Mucosa of rectum (tissue), 2 donors: ENCODE measurements at regions not wholly inside any gene's neighbourhood (a gene's known extent, or its start where the extent isn't known, plus 50 kb on each side); places are given as distances from the start of the nearest gene placed in this dataset.

ENCODE experiments used
- H3K27ac ChIP-seq, 2 donors: one replicate each; pipeline ENCODE4 v1.7.0; 2013; ENCODE audit warnings: inconsistent platforms in 2 of 2, low read depth in 2 of 2, low read length in 2 of 2
- H3K27me3 ChIP-seq, 2 donors: one replicate each; pipeline ENCODE4 v1.7.0; 2013; ENCODE audit warnings: low read length in 2 of 2; ENCODE audit not compliant: control insufficient read depth in 2 of 2, insufficient read depth in 2 of 2
- H3K36me3 ChIP-seq, 2 donors: one replicate each; pipeline ENCODE4 v1.7.0; 2013; ENCODE audit warnings: low read length in 2 of 2; ENCODE audit not compliant: control insufficient read depth in 2 of 2, insufficient read depth in 2 of 2
- H3K4me1 ChIP-seq, 2 donors: one replicate each; pipeline ENCODE4 v1.7.0; 2013; ENCODE audit warnings: low read length in 2 of 2, mild to moderate bottlenecking in 1 of 2; ENCODE audit not compliant: control insufficient read depth in 2 of 2, insufficient read depth in 2 of 2
- H3K4me3 ChIP-seq, 2 donors: one replicate each; pipeline ENCODE4 v1.7.0; 2013; ENCODE audit warnings: low read length in 2 of 2
- H3K9ac ChIP-seq, 2 donors: one replicate each; pipeline ENCODE4 v1.7.0; 2013; ENCODE audit warnings: low read length in 2 of 2, low read depth in 1 of 2, mild to moderate bottlenecking in 1 of 2
- H3K9me3 ChIP-seq, 2 donors: one replicate each; pipeline ENCODE4 v1.7.0; 2013; ENCODE audit warnings: low read length in 2 of 2; ENCODE audit not compliant: control insufficient read depth in 2 of 2
- donor health status: healthy.
- donor health status: Normal muscosa, but diverticular disease.

- Histone ChIP-seq H3K4me1 (no peaks in the 10 kb centered on the region), H3K9ac (no peak overlapping the region), H3K9me3 (no peaks in the 10 kb centered on the region), H3K27ac (no peak overlapping the region), H3K36me3 (no peaks in the 10 kb centered on the region), H3K27me3 (no peaks in the 10 kb centered on the region), H3K4me3 (no peak overlapping the region)
These were observed 402.0 kb upstream of the ACVR2A start for GRCh38 chr2:147442816-147443215.

DNA sequence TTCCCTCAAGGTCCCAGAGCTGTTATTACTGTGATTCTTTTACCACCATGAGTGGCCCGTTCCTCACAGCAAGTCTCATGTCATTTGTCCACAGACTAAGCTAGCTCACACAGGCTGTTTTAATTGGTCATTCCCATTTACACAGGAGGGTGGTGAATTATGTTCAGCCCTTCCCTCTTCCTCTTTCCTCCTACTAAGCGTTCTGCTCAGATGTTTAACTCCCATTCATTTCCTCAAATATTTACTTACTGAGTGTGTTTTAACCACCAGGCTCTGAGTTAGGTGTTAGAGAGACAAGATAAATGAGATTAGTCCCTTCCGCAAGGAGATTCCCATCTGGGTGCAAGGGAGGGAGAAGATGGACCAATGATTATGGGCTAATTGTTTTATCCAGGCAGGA, 403.6 kb upstream of the ACVR2A start:
- Histone ChIP-seq H3K4me1 (no peaks in the 10 kb centered on the region), H3K9me3 (no peaks in the 10 kb centered on the region), H3K9ac (no peak overlapping the region), H3K4me3 (no peak overlapping the region), H3K36me3 (no peaks in the 10 kb centered on the region), H3K27ac (no peak overlapping the region), H3K27me3 (no peaks in the 10 kb centered on the region)

DNA sequence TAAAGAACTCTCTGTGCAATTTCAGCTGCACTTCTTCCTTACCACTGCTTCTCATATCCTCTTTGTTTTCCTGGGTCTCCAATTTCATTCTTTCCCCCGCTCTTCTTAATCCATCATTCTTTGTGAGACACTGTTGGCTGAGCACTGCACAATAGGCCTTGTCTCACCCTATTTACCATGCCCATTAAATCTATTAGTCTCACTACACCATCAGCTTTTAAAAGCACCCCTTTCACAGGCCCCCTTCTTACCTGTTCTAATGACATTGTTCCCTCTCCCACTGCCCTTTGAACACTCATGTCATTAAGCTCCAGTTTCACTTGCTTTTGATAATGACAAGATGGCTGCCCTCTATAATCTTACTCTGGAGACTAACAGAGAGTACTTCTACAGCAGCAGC, 404.1 kb upstream of the ACVR2A start:
- no peaks in the 10 kb centered on the region for H3K4me1 ChIP-seq
- no peaks in the 10 kb centered on the region for H3K27me3 ChIP-seq
- no peaks in the 10 kb centered on the region for H3K9me3 ChIP-seq
- H3K9ac ChIP-seq: no peak overlapping the region
- H3K4me3 ChIP-seq: no peak overlapping the region
- H3K36me3 ChIP-seq: no peaks in the 10 kb centered on the region
- H3K27ac ChIP-seq: no peak overlapping the region

DNA sequence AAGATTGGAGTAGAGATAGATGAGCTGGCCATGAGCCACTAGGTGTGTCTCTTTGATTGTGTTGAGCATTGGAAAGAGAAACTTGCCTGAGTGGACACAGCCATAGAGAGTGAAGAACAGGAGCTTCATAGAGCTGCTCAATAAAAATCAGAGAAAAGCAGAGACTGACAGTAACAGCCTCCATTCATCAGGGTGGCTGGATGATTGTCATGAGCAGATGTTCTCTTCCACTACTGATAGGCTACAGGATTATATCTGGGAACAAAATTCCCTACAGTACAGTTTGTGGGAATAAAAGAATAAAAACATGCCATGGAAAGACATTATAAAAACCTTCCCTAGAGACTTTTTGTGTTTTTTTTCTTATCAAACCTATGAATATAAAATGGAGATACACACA, 404.8 kb upstream of the ACVR2A start:
- Histone ChIP-seq H3K27me3 (no peaks in the 10 kb centered on the region), H3K9ac (no peak overlapping the region), H3K36me3 (no peaks in the 10 kb centered on the region), H3K4me3 (no peak overlapping the region), H3K9me3 (no peaks in the 10 kb centered on the region), H3K27ac (no peak overlapping the region), H3K4me1 (no peaks in the 10 kb centered on the region)

GRCh38 chr2:147438882-147439281, 405.9 kb upstream of the ACVR2A start:
- H3K9me3 ChIP-seq: no peaks in the 10 kb centered on the region
- no peak overlapping the region for H3K4me3 ChIP-seq
- no peaks in the 10 kb centered on the region for H3K27me3 ChIP-seq
- H3K36me3 ChIP-seq: no peaks in the 10 kb centered on the region
- no peak overlapping the region for H3K27ac ChIP-seq
- no peak overlapping the region for H3K9ac ChIP-seq
- no peaks in the 10 kb centered on the region for H3K4me1 ChIP-seq

GRCh38 chr2:147433822-147434221, 411.0 kb upstream of the ACVR2A start:
- no peak overlapping the region for H3K4me3 ChIP-seq
- H3K27me3 ChIP-seq: no peaks in the 10 kb centered on the region
- no peak overlapping the region for H3K27ac ChIP-seq
- H3K36me3 ChIP-seq: no peaks in the 10 kb centered on the region
- no peak overlapping the region for H3K9ac ChIP-seq
- no peaks in the 10 kb centered on the region for H3K4me1 ChIP-seq
- H3K9me3 ChIP-seq: no peaks in the 10 kb centered on the region

- H3K4me1 ChIP-seq: peaks cover 0 to 3% of the 10 kb centered on the region in 2 donors
- H3K36me3 ChIP-seq: no peaks in the 10 kb centered on the region
- no peaks in the 10 kb centered on the region for H3K9me3 ChIP-seq
- H3K27ac ChIP-seq: no peak overlapping the region
- no peaks in the 10 kb centered on the region for H3K27me3 ChIP-seq
- H3K4me3 ChIP-seq: no peak overlapping the region
- no peak overlapping the region for H3K9ac ChIP-seq
These were observed 414.4 kb upstream of the ACVR2A start for GRCh38 chr2:147430408-147430807.

- Histone ChIP-seq H3K27ac (no peak overlapping the region), H3K27me3 (no peaks in the 10 kb centered on the region), H3K4me1 (peaks cover 0 to 7% of the 10 kb centered on the region in 2 donors), H3K4me3 (no peak overlapping the region), H3K36me3 (no peaks in the 10 kb centered on the region), H3K9me3 (no peaks in the 10 kb centered on the region), H3K9ac (no peak overlapping the region)
These were observed 416.6 kb upstream of the ACVR2A start for GRCh38 chr2:147428120-147428747.

- H3K36me3 ChIP-seq: no peaks in the 10 kb centered on the region
- H3K9ac ChIP-seq: no peak overlapping the region
- H3K4me3 ChIP-seq: no peak overlapping the region
- peaks cover 0 to 7% of the 10 kb centered on the region in 2 donors for H3K4me1 ChIP-seq
- no peaks in the 10 kb centered on the region for H3K27me3 ChIP-seq
- no peak overlapping the region for H3K27ac ChIP-seq
- H3K9me3 ChIP-seq: no peaks in the 10 kb centered on the region
These were observed 419.3 kb upstream of the ACVR2A start for GRCh38 chr2:147425437-147426029.

DNA sequence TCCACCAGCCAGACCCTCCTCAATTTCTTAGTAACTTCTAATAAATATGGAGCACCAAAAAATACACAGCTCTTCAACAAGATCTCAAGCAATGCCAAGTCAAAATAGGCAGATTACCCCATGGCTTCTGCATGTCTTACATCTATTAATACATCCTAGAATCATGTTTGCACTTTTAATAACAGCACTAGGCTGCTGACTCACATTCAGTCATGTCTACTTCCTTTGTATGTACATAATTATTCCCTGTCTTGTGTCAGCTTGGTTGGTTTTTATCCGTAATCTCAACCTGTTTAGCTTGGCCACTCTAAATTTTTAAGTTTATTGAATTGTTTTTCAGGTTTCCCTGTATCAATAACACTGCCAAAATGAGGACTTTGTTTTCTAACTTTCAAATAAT, 420.1 kb upstream of the ACVR2A start:
- Histone ChIP-seq H3K9ac (no peak overlapping the region), H3K4me1 (peaks cover 0 to 7% of the 10 kb centered on the region in 2 donors), H3K27ac (no peak overlapping the region)

More for the DNA sequence above, 420.1 kb upstream of the ACVR2A start:
- no peaks in the 10 kb centered on the region for H3K27me3 ChIP-seq
- no peaks in the 10 kb centered on the region for H3K9me3 ChIP-seq
- no peaks in the 10 kb centered on the region for H3K36me3 ChIP-seq
- no peak overlapping the region for H3K4me3 ChIP-seq
